Activated CD8-positive, alpha-beta T cell treated with anti-CD3 and anti-CD28 coated beads, Interleukin-2, amount 10 ng/mL, durations not matched to agents 7 days and 5 days (primary cell): ENCODE measurements at regions not wholly inside any gene's neighbourhood (a gene's known extent, or its start where the extent isn't known, plus 50 kb on each side); places are given as distances from the start of the nearest gene placed in this dataset.

ENCODE experiments used
- ATAC-seq: fragments of 150-1000 bp; cut with Tn5 transposase; one replicate; pipeline ENCODE4 v1.10.0; 2021; ENCODE audit warnings: moderate library complexity
- CTCF ChIA-PET: fragments of 350-600 bp; sonication (Branson Sonifier 250); formaldehyde crosslinking; loops from one replicate; lab custom pipeline; 2021; ENCODE audit warnings: antibody characterized with exemption; lab: Charles Lee
- POLR2A ChIA-PET: fragments of 350-600 bp; sonication (Branson Sonifier 250); formaldehyde crosslinking; loops from one replicate; lab custom pipeline; 2021; ENCODE audit warnings: antibody characterized with exemption; lab: Charles Lee
- DNase-seq: peaks from one replicate; pipeline ENCODE4 v3.0.0-alpha.2; 2020
- H3K27ac Mint-ChIP-seq: one replicate; pipeline ENCODE4 v1.8.0; 2021; ENCODE audit warnings: mild to moderate bottlenecking, mixed read lengths
- H3K27me3 Mint-ChIP-seq: one replicate; pipeline ENCODE4 v1.8.0; 2021; ENCODE audit warnings: low read depth, mixed read lengths
- H3K36me3 Mint-ChIP-seq: one replicate; pipeline ENCODE4 v1.8.0; 2021; ENCODE audit warnings: low read depth, mixed read lengths
- H3K4me1 Mint-ChIP-seq: one replicate; pipeline ENCODE4 v1.8.0; 2021; ENCODE audit warnings: low read depth, mixed read lengths
- H3K4me3 Mint-ChIP-seq: one replicate; pipeline ENCODE4 v1.8.0; 2021; ENCODE audit warnings: mild to moderate bottlenecking, mixed read lengths
- H3K9me3 Mint-ChIP-seq: one replicate; pipeline ENCODE4 v1.8.0; 2022; ENCODE audit warnings: mixed read lengths; ENCODE audit not compliant: insufficient read depth

GRCh38 chr11:116582571-116582970 is 190.2 kb downstream of the BUD13 start:
- Mint-ChIP-seq H3K27ac (no peak overlapping the region), H3K4me3 (no peak overlapping the region), H3K27me3 (peaks cover 47% of the 10 kb centered on the region), H3K4me1 (no peaks in the 10 kb centered on the region), H3K36me3 (no peaks in the 10 kb centered on the region), H3K9me3 (no peaks in the 10 kb centered on the region)
- ChIA-PET CTCF (no interaction called here), POLR2A (no interaction called here)
- ATAC-seq (no peak), DNase-seq (no peak)

GRCh38 chr11:116581349-116581748 is 191.4 kb downstream of the BUD13 start:
- H3K4me1 Mint-ChIP-seq, result no peaks in the 10 kb centered on the region
- H3K4me3 Mint-ChIP-seq, result no peak overlapping the region
- no peaks in the 10 kb centered on the region for H3K9me3 Mint-ChIP-seq
- ChIA-PET POLR2A (no interaction called here), CTCF (no interaction called here)
- no peak overlapping the region for H3K27ac Mint-ChIP-seq
- ATAC-seq (no peak), DNase-seq (no peak)
- H3K27me3 Mint-ChIP-seq, result peaks cover 53% of the 10 kb centered on the region
- no peaks in the 10 kb centered on the region for H3K36me3 Mint-ChIP-seq

- H3K4me1 Mint-ChIP-seq, result no peaks in the 10 kb centered on the region
- no peak for DNase-seq
These were observed 192.0 kb downstream of the BUD13 start for GRCh38 chr11:116580799-116581198.

GRCh38 chr11:116579857-116580727 is 192.7 kb downstream of the BUD13 start:
- no peak for ATAC-seq
- H3K4me1 Mint-ChIP-seq, result no peaks in the 10 kb centered on the region
- H3K9me3 Mint-ChIP-seq, result no peaks in the 10 kb centered on the region
- DNase-seq, result no peak
- no peaks in the 10 kb centered on the region for H3K36me3 Mint-ChIP-seq
- ChIA-PET POLR2A (no interaction called here), CTCF (no interaction called here)
- H3K4me3 Mint-ChIP-seq, result no peak overlapping the region
- no peak overlapping the region for H3K27ac Mint-ChIP-seq
- peaks cover 53% of the 10 kb centered on the region for H3K27me3 Mint-ChIP-seq

More at GRCh38 chr11:116580799-116581198, 192.0 kb downstream of the BUD13 start:
- POLR2A ChIA-PET, result no interaction called here
- no peak overlapping the region for H3K4me3 Mint-ChIP-seq
- no peaks in the 10 kb centered on the region for H3K9me3 Mint-ChIP-seq
- H3K27ac Mint-ChIP-seq, result no peak overlapping the region
- no peaks in the 10 kb centered on the region for H3K36me3 Mint-ChIP-seq
- peaks cover 53% of the 10 kb centered on the region for H3K27me3 Mint-ChIP-seq
- CTCF ChIA-PET, result no interaction called here
- ATAC-seq, result no peak

GRCh38 chr11:116579031-116579653 is 193.6 kb downstream of the BUD13 start:
- ChIA-PET CTCF (no interaction called here), POLR2A (no interaction called here)
- no peaks in the 10 kb centered on the region for H3K4me1 Mint-ChIP-seq
- H3K27ac Mint-ChIP-seq, result no peak overlapping the region
- ATAC-seq (no peak), DNase-seq (no peak)
- no peak overlapping the region for H3K4me3 Mint-ChIP-seq
- no peaks in the 10 kb centered on the region for H3K36me3 Mint-ChIP-seq
- H3K9me3 Mint-ChIP-seq, result no peaks in the 10 kb centered on the region
- peaks cover 46% of the 10 kb centered on the region for H3K27me3 Mint-ChIP-seq

GRCh38 chr11:116577956-116578355 is 194.8 kb downstream of the BUD13 start:
- DNase-seq (no peak), ATAC-seq (no peak)
- H3K27ac Mint-ChIP-seq, result no peak overlapping the region
- no peaks in the 10 kb centered on the region for H3K9me3 Mint-ChIP-seq
- H3K4me1 Mint-ChIP-seq, result no peaks in the 10 kb centered on the region
- H3K27me3 Mint-ChIP-seq, result peaks cover 45% of the 10 kb centered on the region
- no peaks in the 10 kb centered on the region for H3K36me3 Mint-ChIP-seq
- ChIA-PET CTCF (no interaction called here), POLR2A (no interaction called here)
- H3K4me3 Mint-ChIP-seq, result no peak overlapping the region

GRCh38 chr11:116577273-116577672 is 195.5 kb downstream of the BUD13 start:
- ATAC-seq (no peak), DNase-seq (no peak)
- no peak overlapping the region for H3K27ac Mint-ChIP-seq
- no peaks in the 10 kb centered on the region for H3K36me3 Mint-ChIP-seq
- H3K27me3 Mint-ChIP-seq, result peaks cover 44% of the 10 kb centered on the region
- POLR2A ChIA-PET, result no interaction called here
- no peak overlapping the region for H3K4me3 Mint-ChIP-seq
- CTCF ChIA-PET, result no interaction called here
- no peaks in the 10 kb centered on the region for H3K4me1 Mint-ChIP-seq
- no peaks in the 10 kb centered on the region for H3K9me3 Mint-ChIP-seq

- CTCF ChIA-PET, result no interaction called here
- no peak overlapping the region for H3K27ac Mint-ChIP-seq
- H3K27me3 Mint-ChIP-seq, result peaks cover 37% of the 10 kb centered on the region
- no peaks in the 10 kb centered on the region for H3K4me1 Mint-ChIP-seq
- H3K9me3 Mint-ChIP-seq, result no peaks in the 10 kb centered on the region
- DNase-seq (no peak), ATAC-seq (no peak)
- H3K4me3 Mint-ChIP-seq, result no peak overlapping the region
- POLR2A ChIA-PET, result no interaction called here
- H3K36me3 Mint-ChIP-seq, result no peaks in the 10 kb centered on the region
These were observed 196.3 kb downstream of the BUD13 start for GRCh38 chr11:116576526-116576925.

GRCh38 chr11:116567721-116568242 is 205.0 kb downstream of the BUD13 start:
- ATAC-seq (no peak), DNase-seq (no peak)
- H3K4me3 Mint-ChIP-seq, result no peak overlapping the region
- H3K27ac Mint-ChIP-seq, result no peak overlapping the region
- no peaks in the 10 kb centered on the region for H3K36me3 Mint-ChIP-seq
- CTCF ChIA-PET, result no interaction called here
- H3K9me3 Mint-ChIP-seq, result no peaks in the 10 kb centered on the region
- H3K27me3 Mint-ChIP-seq, result no peaks in the 10 kb centered on the region
- H3K4me1 Mint-ChIP-seq, result no peaks in the 10 kb centered on the region
- POLR2A ChIA-PET, result no interaction called here

- Mint-ChIP-seq H3K4me1 (no peaks in the 10 kb centered on the region), H3K36me3 (no peaks in the 10 kb centered on the region), H3K4me3 (no peak overlapping the region), H3K27ac (no peak overlapping the region), H3K9me3 (no peaks in the 10 kb centered on the region), H3K27me3 (no peaks in the 10 kb centered on the region)
- ATAC-seq, result no peak
- CTCF ChIA-PET, result no interaction called here
- no peak for DNase-seq
- POLR2A ChIA-PET, result no interaction called here
These were observed 209.1 kb downstream of the BUD13 start for GRCh38 chr11:116563712-116564047.

- DNase-seq (no peak), ATAC-seq (no peak)
- Mint-ChIP-seq H3K36me3 (no peaks in the 10 kb centered on the region), H3K9me3 (no peaks in the 10 kb centered on the region), H3K4me1 (no peaks in the 10 kb centered on the region), H3K27ac (no peak overlapping the region), H3K4me3 (no peak overlapping the region), H3K27me3 (no peaks in the 10 kb centered on the region)
- POLR2A ChIA-PET, result no interaction called here
- CTCF ChIA-PET, result no interaction called here
These were observed 209.6 kb downstream of the BUD13 start for GRCh38 chr11:116563028-116563711.

- Mint-ChIP-seq H3K4me3 (no peak overlapping the region), H3K36me3 (no peaks in the 10 kb centered on the region), H3K9me3 (no peaks in the 10 kb centered on the region), H3K4me1 (no peaks in the 10 kb centered on the region), H3K27ac (no peak overlapping the region), H3K27me3 (no peaks in the 10 kb centered on the region)
- no peak for ATAC-seq
- DNase-seq, result no peak
- ChIA-PET POLR2A (no interaction called here), CTCF (no interaction called here)
These were observed 212.2 kb downstream of the BUD13 start for GRCh38 chr11:116560589-116560988.
